CD4-positive, alpha-beta T cell treated with Interleukin-21 for 1 hour (primary cell): ENCODE measurements at regions not wholly inside any gene's neighbourhood (a gene's known extent, or its start where the extent isn't known, plus 50 kb on each side); places are given as distances from the start of the nearest gene placed in this dataset.
"Not testable (repeated sequence)": the region's sequence is repeated elsewhere in the genome, so short reads cannot be mapped to it uniquely, and the experiment has no call there.

Experiments
- DNase-seq: peaks from one replicate; pipeline ENCODE4 v3.0.0-alpha.2; 2020

- DNase-seq = no peak
Measured at GRCh38 chr18:10319914-10320600, 134.4 kb upstream of the APCDD1 start.

- no peak for DNase-seq
Measured at GRCh38 chr18:10320791-10321190, 133.6 kb upstream of the APCDD1 start.

- no peak for DNase-seq
Measured at GRCh38 chr18:10321576-10321975, 132.9 kb upstream of the APCDD1 start.

- no peak for DNase-seq
Measured at GRCh38 chr18:10322004-10322403, 132.4 kb upstream of the APCDD1 start.

- no peak for DNase-seq
Measured at GRCh38 chr18:10322435-10322834, 132.0 kb upstream of the APCDD1 start.

- no peak for DNase-seq
Measured at GRCh38 chr18:10329101-10329500, 125.3 kb upstream of the APCDD1 start.

- DNase-seq = no peak
Measured at GRCh38 chr18:10330428-10330827, 124.0 kb upstream of the APCDD1 start.

GRCh38 chr18:10332452-10332851 lies 122.0 kb upstream of the APCDD1 start:
- DNase-seq = no peak

GRCh38 chr18:10336749-10337350 lies 117.6 kb upstream of the APCDD1 start:
- no peak for DNase-seq

- no peak for DNase-seq
Measured at GRCh38 chr18:10340821-10341220, 113.6 kb upstream of the APCDD1 start.

GRCh38 chr18:10343778-10344177 lies 110.7 kb upstream of the APCDD1 start:
- DNase-seq = no peak

- DNase-seq = no peak
Measured at GRCh38 chr18:10346749-10347415, 107.6 kb upstream of the APCDD1 start.

- DNase-seq = no peak
Measured at GRCh38 chr18:10349561-10349960, 104.9 kb upstream of the APCDD1 start.

- no peak for DNase-seq
Measured at GRCh38 chr18:10350661-10351060, 103.8 kb upstream of the APCDD1 start.

GRCh38 chr18:10351219-10351818 lies 103.1 kb upstream of the APCDD1 start:
- no peak for DNase-seq

GRCh38 chr18:10351858-10352257 lies 102.6 kb upstream of the APCDD1 start:
- no peak for DNase-seq

- DNase-seq = no peak
Measured at GRCh38 chr18:10352671-10353070, 101.8 kb upstream of the APCDD1 start.

GRCh38 chr18:10353791-10354190 lies 100.6 kb upstream of the APCDD1 start:
- DNase-seq = no peak

- DNase-seq = no peak
Measured at GRCh38 chr18:10354241-10354811, 100.1 kb upstream of the APCDD1 start.

- no peak for DNase-seq
Measured at GRCh38 chr18:10354890-10355289, 99.5 kb upstream of the APCDD1 start.

- DNase-seq = not testable (repeated sequence)
Measured at GRCh38 chr18:10356999-10357398, 97.4 kb upstream of the APCDD1 start.

- no peak for DNase-seq
Measured at GRCh38 chr18:10361660-10362059, 92.8 kb upstream of the APCDD1 start.

GRCh38 chr18:10365021-10365500 lies 89.4 kb upstream of the APCDD1 start:
- no peak for DNase-seq
